ENCODE measurements at regions not wholly inside any gene's neighbourhood (a gene's known extent, or its start where the extent isn't known, plus 50 kb on each side); places are given as distances from the start of the nearest gene placed in this dataset.

DNA sequence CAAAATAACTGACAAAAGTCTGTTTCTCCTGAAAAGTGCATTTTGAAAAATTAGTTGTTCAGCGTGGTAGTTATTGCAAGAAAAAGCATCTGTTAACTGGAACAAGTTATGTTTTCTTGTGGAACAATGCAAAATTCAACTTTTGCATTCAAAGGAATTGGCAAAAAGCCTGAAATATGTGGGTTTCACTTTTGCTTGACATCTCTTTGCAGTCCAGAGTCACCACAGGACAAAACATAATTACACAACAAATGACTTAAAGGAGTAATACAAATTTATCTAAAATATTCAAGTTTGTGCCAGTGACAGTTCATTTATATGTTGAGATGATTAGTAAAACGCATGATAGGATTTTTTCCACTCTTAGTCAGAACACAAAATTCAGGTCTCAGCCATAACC, 96.3 kb upstream of the P2RY1 start:
- Histone ChIP-seq H3K4me3 (replicated peaks in 1 of 2; ENCODE audit: low read depth in 1 of 2, low read length in 2 of 2) (no peak overlapping the region), H3K79me2 (ENCODE audit: insufficient read depth, low read length) (no peaks in the 10 kb centered on the region), H3K9me3 (ENCODE audit: control insufficient read depth in 1 of 2, insufficient read depth in 1 of 2, low read depth in 1 of 2, low read length in 2 of 2) (no peaks in the 10 kb centered on the region), H3K9me2 (ENCODE audit: insufficient read depth) (no peaks in the 10 kb centered on the region), H3K9ac (ENCODE audit: low read length) (no peak overlapping the region), H3K36me3 (ENCODE audit: control insufficient read depth in 1 of 2, insufficient read depth in 2 of 2, low read length in 2 of 2) (no peaks in the 10 kb centered on the region), H3K4me2 (ENCODE audit: low read length) (no peak overlapping the region), H4K20me1 (ENCODE audit: insufficient read depth) (no peaks in the 10 kb centered on the region), H2AFZ (ENCODE audit: low read depth, low read length, poor library complexity, severe bottlenecking) (no peak overlapping the region), H3K27ac (ENCODE audit: low read depth, low read length) (no peak overlapping the region), H3K4me1 (ENCODE audit: control insufficient read depth in 1 of 2, insufficient read depth in 2 of 2, low read length in 2 of 2) (no peaks in the 10 kb centered on the region), H3K27me3 (ENCODE audit: insufficient read depth, low read length) (no peaks in the 10 kb centered on the region)
- no peak for DNase-seq (ENCODE audit: low read depth, low spot score)
- CTCF ChIA-PET = no interaction called here
- BruUV-seq (replicated peaks) = no TSS peak
- no peak for ATAC-seq
- intact Hi-C loops (cut with micrococcal nuclease) = no loop called here
- POLR2A ChIA-PET = no interaction called here
- RAD21 ChIA-PET (ENCODE audit: low non-redundant PET in 1 of 2, low total read pairs in 2 of 2, uncharacterized antibody in 2 of 2, unreplicated experiment in 2 of 2) = no interaction called here
- TF ChIP-seq CBX3 (IDR thresholded peaks at IDR 0.05; ENCODE audit: low read depth) = no peak
- TF ChIP-seq FOSL1 (IDR thresholded peaks at IDR 0.05; ENCODE audit: low read depth) = no peak
- TF ChIP-seq EZH2 (IDR thresholded peaks at IDR 0.05) = no peak

- BruUV-seq (replicated peaks) = no TSS peak
- RAD21 ChIA-PET (ENCODE audit: low non-redundant PET in 1 of 2, low total read pairs in 2 of 2, uncharacterized antibody in 2 of 2, unreplicated experiment in 2 of 2) = no interaction called here
- TF ChIP-seq SP1 (IDR thresholded peaks at IDR 0.05; ENCODE audit: low read depth) (no peak), RAD21 (IDR thresholded peaks at IDR 0.05; ENCODE audit: low read depth) (no peak), REST (IDR thresholded peaks at IDR 0.05; ENCODE audit: low read depth) (no peak), EZH2 (IDR thresholded peaks at IDR 0.05) (no peak), TCF7L2 (IDR thresholded peaks at IDR 0.05; ENCODE audit: borderline replicate concordance, extremely low read depth, insufficient read depth, insufficient read length) (no peak), ELF1 (IDR thresholded peaks at IDR 0.05; ENCODE audit: borderline replicate concordance, low read depth) (no peak), SIN3A (IDR thresholded peaks at IDR 0.05; ENCODE audit: low read depth) (no peak), JUND (IDR thresholded peaks at IDR 0.05) (no peak), SRF (IDR thresholded peaks at IDR 0.05; ENCODE audit: low read depth) (no peak), CBX3 (IDR thresholded peaks at IDR 0.05; ENCODE audit: low read depth) (no peak), EZH2phosphoT487 (IDR thresholded peaks at IDR 0.05; ENCODE audit: borderline replicate concordance) (no peak)
- TF ChIP-seq, protein P1, sequence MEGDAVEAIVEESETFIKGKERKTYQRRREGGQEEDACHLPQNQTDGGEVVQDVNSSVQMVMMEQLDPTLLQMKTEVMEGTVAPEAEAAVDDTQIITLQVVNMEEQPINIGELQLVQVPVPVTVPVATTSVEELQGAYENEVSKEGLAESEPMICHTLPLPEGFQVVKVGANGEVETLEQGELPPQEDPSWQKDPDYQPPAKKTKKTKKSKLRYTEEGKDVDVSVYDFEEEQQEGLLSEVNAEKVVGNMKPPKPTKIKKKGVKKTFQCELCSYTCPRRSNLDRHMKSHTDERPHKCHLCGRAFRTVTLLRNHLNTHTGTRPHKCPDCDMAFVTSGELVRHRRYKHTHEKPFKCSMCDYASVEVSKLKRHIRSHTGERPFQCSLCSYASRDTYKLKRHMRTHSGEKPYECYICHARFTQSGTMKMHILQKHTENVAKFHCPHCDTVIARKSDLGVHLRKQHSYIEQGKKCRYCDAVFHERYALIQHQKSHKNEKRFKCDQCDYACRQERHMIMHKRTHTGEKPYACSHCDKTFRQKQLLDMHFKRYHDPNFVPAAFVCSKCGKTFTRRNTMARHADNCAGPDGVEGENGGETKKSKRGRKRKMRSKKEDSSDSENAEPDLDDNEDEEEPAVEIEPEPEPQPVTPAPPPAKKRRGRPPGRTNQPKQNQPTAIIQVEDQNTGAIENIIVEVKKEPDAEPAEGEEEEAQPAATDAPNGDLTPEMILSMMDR (IDR thresholded peaks at IDR 0.05 in 2 of 3, conservative IDR thresholded peaks at IDR 0.05 in 1 of 3; ENCODE audit: borderline replicate concordance in 1 of 3, insufficient read depth in 1 of 3, low read depth in 2 of 3, low read length in 2 of 3) = no peak
- TF ChIP-seq, protein P2, sequence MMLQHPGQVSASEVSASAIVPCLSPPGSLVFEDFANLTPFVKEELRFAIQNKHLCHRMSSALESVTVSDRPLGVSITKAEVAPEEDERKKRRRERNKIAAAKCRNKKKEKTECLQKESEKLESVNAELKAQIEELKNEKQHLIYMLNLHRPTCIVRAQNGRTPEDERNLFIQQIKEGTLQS (IDR thresholded peaks at IDR 0.05) = no peak
These were observed 92.3 kb upstream of the P2RY1 start for GRCh38 chr3:152742368-152743347.

More at GRCh38 chr3:152742368-152743347, 92.3 kb upstream of the P2RY1 start:
- Histone ChIP-seq H3K9me3 (ENCODE audit: control insufficient read depth in 1 of 2, insufficient read depth in 1 of 2, low read depth in 1 of 2, low read length in 2 of 2) (no peaks in the 10 kb centered on the region), H3K9me2 (ENCODE audit: insufficient read depth) (no peaks in the 10 kb centered on the region), H3K27ac (ENCODE audit: low read depth, low read length) (no peak overlapping the region), H3K4me1 (ENCODE audit: control insufficient read depth in 1 of 2, insufficient read depth in 2 of 2, low read length in 2 of 2) (no peaks in the 10 kb centered on the region), H2AFZ (ENCODE audit: low read depth, low read length, poor library complexity, severe bottlenecking) (no peak overlapping the region), H3K27me3 (ENCODE audit: insufficient read depth, low read length) (no peaks in the 10 kb centered on the region), H3K4me2 (ENCODE audit: low read length) (no peak overlapping the region), H3K9ac (ENCODE audit: low read length) (no peak overlapping the region), H4K20me1 (ENCODE audit: insufficient read depth) (no peaks in the 10 kb centered on the region), H3K4me3 (replicated peaks in 1 of 2; ENCODE audit: low read depth in 1 of 2, low read length in 2 of 2) (no peak overlapping the region), H3K36me3 (ENCODE audit: control insufficient read depth in 1 of 2, insufficient read depth in 2 of 2, low read length in 2 of 2) (no peaks in the 10 kb centered on the region), H3K79me2 (ENCODE audit: insufficient read depth, low read length) (no peaks in the 10 kb centered on the region)
- POLR2A ChIA-PET = no interaction called here
- ATAC-seq = no peak
- no peak for DNase-seq (ENCODE audit: low read depth, low spot score)
- CTCF ChIA-PET = no interaction called here
- intact Hi-C loops (cut with micrococcal nuclease) = no loop called here
